Myocyte (in vitro differentiated cells): ENCODE measurements at regions not wholly inside any gene's neighbourhood (a gene's known extent, or its start where the extent isn't known, plus 50 kb on each side); places are given as distances from the start of the nearest gene placed in this dataset.

Source experiments
- DNase-seq: peaks from one replicate; pipeline ENCODE4 v3.0.0-alpha.2; 2012; ENCODE audit warnings: low read depth

- no peak for DNase-seq
These were observed 280.1 kb downstream of the CDH10 start for GRCh38 chr5:24364711-24365110.

- DNase-seq = no peak
These were observed 279.4 kb downstream of the CDH10 start for GRCh38 chr5:24365406-24365805.

GRCh38 chr5:24367216-24367615, 277.6 kb downstream of the CDH10 start:
- no peak for DNase-seq

GRCh38 chr5:24368115-24368514, 276.7 kb downstream of the CDH10 start:
- no peak for DNase-seq

- no peak for DNase-seq
These were observed 268.6 kb downstream of the CDH10 start for GRCh38 chr5:24376210-24376609.

GRCh38 chr5:24376616-24377015, 268.2 kb downstream of the CDH10 start:
- no peak for DNase-seq

GRCh38 chr5:24381861-24382489, 262.8 kb downstream of the CDH10 start:
- no peak for DNase-seq

GRCh38 chr5:24385070-24385469, 259.7 kb downstream of the CDH10 start:
- no peak for DNase-seq

GRCh38 chr5:24385617-24386016, 259.2 kb downstream of the CDH10 start:
- DNase-seq = no peak

GRCh38 chr5:24388448-24388847, 256.3 kb downstream of the CDH10 start:
- no peak for DNase-seq

GRCh38 chr5:24389968-24390367, 254.8 kb downstream of the CDH10 start:
- no peak for DNase-seq

- no peak for DNase-seq
These were observed 253.0 kb downstream of the CDH10 start for GRCh38 chr5:24391816-24392215.

- DNase-seq = no peak
These were observed 247.2 kb downstream of the CDH10 start for GRCh38 chr5:24397601-24398000.

- DNase-seq = no peak
These were observed 243.0 kb downstream of the CDH10 start for GRCh38 chr5:24401773-24402172.

- no peak for DNase-seq
These were observed 237.3 kb downstream of the CDH10 start for GRCh38 chr5:24407466-24407865.

GRCh38 chr5:24428345-24428744, 216.4 kb downstream of the CDH10 start:
- no peak for DNase-seq

- no peak for DNase-seq
These were observed 211.2 kb downstream of the CDH10 start for GRCh38 chr5:24433555-24433954.
